Sigmoid colon (tissue), 6 donors: ENCODE measurements at regions not wholly inside any gene's neighbourhood (a gene's known extent, or its start where the extent isn't known, plus 50 kb on each side); places are given as distances from the start of the nearest gene placed in this dataset.

Experiments
- DNase-seq: peaks from one replicate; pipeline ENCODE4 v3.0.0-alpha.2; 2019
- H3K27ac ChIP-seq, 4 donors: fragments of 200-600 bp; sonication (generic); one replicate each; pipeline ENCODE4 v1.5.1; 2016 to 2019; ENCODE audit warnings: mild to moderate bottlenecking in 1 of 4
- H3K27me3 ChIP-seq, 3 donors: fragments of 200-600 bp; sonication (generic); one replicate each; pipeline ENCODE4 v1.5.1; 2019; ENCODE audit warnings: mild to moderate bottlenecking in 1 of 3
- H3K36me3 ChIP-seq, 4 donors: fragments of 200-600 bp; sonication (generic); one replicate each; pipeline ENCODE4 v1.5.1; 2016 to 2019
- H3K4me1 ChIP-seq, 4 donors: fragments of 200-600 bp; sonication (generic); one replicate each; pipeline ENCODE4 v1.5.1; 2017 to 2019
- H3K4me3 ChIP-seq, 4 donors: fragments of 200-600 bp; sonication (generic); one replicate each; pipeline ENCODE4 v1.5.1; 2017 to 2019; ENCODE audit warnings: mild to moderate bottlenecking in 2 of 4, moderate library complexity in 1 of 4
- H3K9me3 ChIP-seq, 4 donors: fragments of 200-600 bp in 3 of 4; sonication (generic) in 3 of 4; one replicate each; pipeline versions ENCODE4 v1.5.1 to v1.6.1; 2013 to 2019
- CTCF ChIP-seq, 4 experiments: fragments of 450-650 bp in 3 of 4; fragments of 200-600 bp in 1 of 4; IDR thresholded peaks; one replicate each; pipeline ENCODE4 v1.5.1; 2016 to 2019; ENCODE audit warnings: antibody characterized with exemption in 4 of 4, mild to moderate bottlenecking in 3 of 4, moderate library complexity in 2 of 4
- EP300 ChIP-seq, 4 donors: sonication (generic); formaldehyde crosslinking; IDR thresholded peaks; one replicate each; pipeline ENCODE4 v1.6.1; 2017; ENCODE audit warnings: antibody characterized with exemption in 4 of 4
- POLR2A ChIP-seq, 2 donors: fragments of 450-650 bp; IDR thresholded peaks; one replicate each; pipeline ENCODE4 v1.6.1; 2016; ENCODE audit warnings: antibody characterized with exemption in 2 of 2, mild to moderate bottlenecking in 2 of 2, moderate library complexity in 2 of 2
- POLR2AphosphoS5 ChIP-seq, 4 donors: sonication (generic); formaldehyde crosslinking; IDR thresholded peaks; one replicate each; pipeline ENCODE4 v1.6.1; 2017; ENCODE audit warnings: antibody characterized with exemption in 4 of 4
- WGBS, 2 donors: extraction: QIAGEN DNeasy Blood & Tissue Kit; methylation state at CpG; one replicate each; pipeline ENCODE4 v1.1.7; 2013; 5-methylcytosine and 5-hydroxymethylcytosine counted together
- intact Hi-C: fragments of 100-400 bp; cut with DNase I; formaldehyde crosslinking; loops from one replicate; pipeline ENCODE4 v1.15.1; 2023
- donor health status: healthy with polysubstance abuse.
- donor health status: healthy.

- no peaks in the 10 kb centered on the region for H3K4me1 ChIP-seq
- peaks cover 0 to 14% (median 11%) of the 10 kb centered on the region in 4 donors for H3K9me3 ChIP-seq
- H3K27ac ChIP-seq, result no peak overlapping the region
- no peaks in the 10 kb centered on the region for H3K36me3 ChIP-seq
- no peaks in the 10 kb centered on the region for H3K27me3 ChIP-seq
- DNase-seq, result no peak
- intact Hi-C loops, result no loop called here
- TF ChIP-seq POLR2A (IDR thresholded peaks at IDR 0.05) (no peak), POLR2AphosphoS5 (IDR thresholded peaks at IDR 0.05) (no peak), CTCF (IDR thresholded peaks at IDR 0.05) (no peak)
- H3K4me3 ChIP-seq, result no peak overlapping the region
Observed at GRCh38 chr2:153766415-153766814, 105.3 kb upstream of the GALNT13 start.

GRCh38 chr2:153770359-153770991 is 101.2 kb upstream of the GALNT13 start:
- DNase-seq, result no peak
- H3K27ac ChIP-seq, result no peak overlapping the region
- WGBS, 2 donors, result 42 to 52% methylated on average over 4 of the region's 4 CpGs
- H3K9me3 ChIP-seq, result peaks cover 0 to 7% (median 4%) of the 10 kb centered on the region in 4 donors
- no peaks in the 10 kb centered on the region for H3K36me3 ChIP-seq
- no peaks in the 10 kb centered on the region for H3K27me3 ChIP-seq
- H3K4me3 ChIP-seq, result no peak overlapping the region
- intact Hi-C loops, result no loop called here
- TF ChIP-seq EP300 (IDR thresholded peaks at IDR 0.05) (no peak), POLR2A (IDR thresholded peaks at IDR 0.05) (no peak), POLR2AphosphoS5 (IDR thresholded peaks at IDR 0.05) (no peak), CTCF (IDR thresholded peaks at IDR 0.05) (no peak)
- no peaks in the 10 kb centered on the region for H3K4me1 ChIP-seq

- TF ChIP-seq CTCF (IDR thresholded peaks at IDR 0.05) (no peak), POLR2A (IDR thresholded peaks at IDR 0.05) (no peak), POLR2AphosphoS5 (IDR thresholded peaks at IDR 0.05) (no peak), EP300 (IDR thresholded peaks at IDR 0.05) (no peak)
- Histone ChIP-seq H3K4me1 (no peaks in the 10 kb centered on the region), H3K27me3 (no peaks in the 10 kb centered on the region), H3K4me3 (no peak overlapping the region), H3K9me3 (no peaks in the 10 kb centered on the region), H3K27ac (no peak overlapping the region), H3K36me3 (no peaks in the 10 kb centered on the region)
- no peak for DNase-seq
- intact Hi-C loops, result no loop called here
- 76 to 80% methylated on average over 2 of the region's 2 CpGs for WGBS, 2 donors
Observed at GRCh38 chr2:153780241-153780640, 91.5 kb upstream of the GALNT13 start.

- no peak overlapping the region for H3K4me3 ChIP-seq
- no peaks in the 10 kb centered on the region for H3K36me3 ChIP-seq
- no peak for DNase-seq
- 51 to 77% methylated on average over 5 of the region's 5 CpGs for WGBS, 2 donors
- H3K27me3 ChIP-seq, result no peaks in the 10 kb centered on the region
- H3K4me1 ChIP-seq, result no peaks in the 10 kb centered on the region
- no peak overlapping the region for H3K27ac ChIP-seq
- no peaks in the 10 kb centered on the region for H3K9me3 ChIP-seq
- intact Hi-C loops, result no loop called here
- no peak for TF ChIP-seq CTCF (IDR thresholded peaks at IDR 0.05)
- no peak for TF ChIP-seq EP300 (IDR thresholded peaks at IDR 0.05)
- TF ChIP-seq POLR2A (IDR thresholded peaks at IDR 0.05), result no peak
- no peak for TF ChIP-seq POLR2AphosphoS5 (IDR thresholded peaks at IDR 0.05)
Observed at GRCh38 chr2:153786016-153786415, 85.7 kb upstream of the GALNT13 start.

GRCh38 chr2:153787612-153788011 is 84.1 kb upstream of the GALNT13 start:
- peaks cover 0 to 3% (median 0%) of the 10 kb centered on the region in 4 donors for H3K9me3 ChIP-seq
- H3K27ac ChIP-seq, result no peak overlapping the region
- no peaks in the 10 kb centered on the region for H3K36me3 ChIP-seq
- no peak overlapping the region for H3K4me3 ChIP-seq
- no peaks in the 10 kb centered on the region for H3K27me3 ChIP-seq
- no peaks in the 10 kb centered on the region for H3K4me1 ChIP-seq
- TF ChIP-seq EP300 (IDR thresholded peaks at IDR 0.05) (no peak), POLR2A (IDR thresholded peaks at IDR 0.05) (no peak), CTCF (IDR thresholded peaks at IDR 0.05) (no peak), POLR2AphosphoS5 (IDR thresholded peaks at IDR 0.05) (no peak)
- no peak for DNase-seq
- intact Hi-C loops, result no loop called here
- WGBS, 2 donors, result 95 to 96% methylated on average over 1 of the region's 1 CpG
